H1 (cell line): ENCODE measurements at regions not wholly inside any gene's neighbourhood (a gene's known extent, or its start where the extent isn't known, plus 50 kb on each side); places are given as distances from the start of the nearest gene placed in this dataset.

Experiments used
- CTCF ChIA-PET: fragments of 300-600 bp; sonication (Branson Sonifier 250); formaldehyde crosslinking; loops from one replicate; lab custom pipeline; 2021; ENCODE audit not compliant: partially characterized antibody; lab: Charles Lee
- POLR2A ChIA-PET: fragments of 300-600 bp; sonication (Branson Sonifier 250); formaldehyde crosslinking; loops from one replicate; lab custom pipeline; 2021; ENCODE audit warnings: inconsistent platforms; ENCODE audit not compliant: partially characterized antibody; lab: Charles Lee
- DNase-seq, 2 experiments: peaks; one replicate each; pipeline versions ENCODE4 v3.0.0 to v3.0.0-alpha.2; 2010 to 2022; ENCODE audit warnings: low spot score in 2 of 2, low read depth in 1 of 2, mixed read lengths in 1 of 2
- FAIRE-seq: peaks from 2 replicates; lab custom pipeline; 2011; peaks lifted over from hg19 to GRCh38; lab: Jason Lieb, UNC
- H2AFZ ChIP-seq: 2 replicates; pipeline ENCODE4 v1.8.1; 2012; ENCODE audit warnings: low read length, inconsistent platforms
- H2AK5ac ChIP-seq: 2 replicates; pipeline ENCODE4 v1.6.1; 2013; ENCODE audit warnings: low read depth, low read length
- H2BK120ac ChIP-seq: replicated peaks from 2 replicates; pipeline ENCODE3; 2013; ENCODE audit warnings: low read depth, low read length, inconsistent platforms
- H2BK12ac ChIP-seq: 2 replicates; pipeline ENCODE4 v1.6.1; 2013; ENCODE audit warnings: low read depth, low read length
- H2BK15ac ChIP-seq: 2 replicates; pipeline ENCODE4 v1.6.1; 2013; ENCODE audit warnings: low read length
- H2BK20ac ChIP-seq: 2 replicates; pipeline ENCODE4 v1.6.1; 2013; ENCODE audit warnings: low read length
- H2BK5ac ChIP-seq: 2 replicates; pipeline ENCODE4 v1.6.1; 2013; ENCODE audit warnings: low read depth, low read length
- H3K14ac ChIP-seq: 2 replicates; pipeline ENCODE4 v1.6.1; 2013; ENCODE audit warnings: inconsistent platforms; ENCODE audit not compliant: insufficient read length
- H3K18ac ChIP-seq: 2 replicates; pipeline ENCODE4 v1.6.1; 2013; ENCODE audit warnings: low read length; ENCODE audit errors: extremely low read depth
- H3K23ac ChIP-seq: 2 replicates; pipeline ENCODE4 v1.6.1; 2013; ENCODE audit warnings: inconsistent platforms; ENCODE audit not compliant: insufficient read length
- H3K23me2 ChIP-seq: 2 replicates; pipeline ENCODE4 v1.6.1; 2013; ENCODE audit warnings: low read depth, low read length
- H3K27ac ChIP-seq: 2 replicates; pipeline ENCODE4 v1.6.1; 2011; ENCODE audit warnings: low read depth, low read length, inconsistent platforms
- H3K27me3 ChIP-seq, 4 experiments: replicated peaks in 1 of 4; 1 replicate in 1 of 4; 2 replicates in 3 of 4; pipeline versions ENCODE4 v1.6.1 to v1.8.1; 2011 to 2013; ENCODE audit warnings: low read length in 3 of 4, mild to moderate bottlenecking in 3 of 4, inconsistent platforms in 2 of 4, mixed read lengths in 2 of 4, moderate library complexity in 1 of 4; ENCODE audit not compliant: control insufficient read depth in 3 of 4, insufficient read depth in 3 of 4; ENCODE audit errors: extremely low read depth in 1 of 4
- H3K36me3 ChIP-seq, 4 experiments: 2 replicates each; pipeline versions ENCODE4 v1.6.1 to v1.8.1; 2011 to 2013; ENCODE audit warnings: mild to moderate bottlenecking in 4 of 4, low read length in 3 of 4, moderate library complexity in 2 of 4, control low read depth in 1 of 4, inconsistent platforms in 1 of 4; ENCODE audit not compliant: insufficient read depth in 4 of 4, control insufficient read depth in 2 of 4
- H3K4ac ChIP-seq: replicated peaks from 2 replicates; pipeline ENCODE3; 2013; ENCODE audit warnings: low read length, low read depth, mixed read lengths, inconsistent platforms; ENCODE audit not compliant: insufficient read length
- H3K4me1 ChIP-seq, 4 experiments: replicated peaks in 1 of 4; 1 replicate in 1 of 4; 2 replicates in 3 of 4; pipeline versions ENCODE4 v1.6.1 to v1.8.1; 2011 to 2013; ENCODE audit warnings: low read length in 3 of 4, inconsistent platforms in 2 of 4, mixed read lengths in 1 of 4; ENCODE audit not compliant: insufficient read depth in 4 of 4, control insufficient read depth in 3 of 4
- H3K4me2 ChIP-seq, 2 experiments: 2 replicates each; pipeline versions ENCODE4 v1.6.1 to v1.8.1; 2011 to 2013; ENCODE audit warnings: low read depth in 2 of 2, low read length in 2 of 2, control low read depth in 1 of 2, inconsistent platforms in 1 of 2, mild to moderate bottlenecking in 1 of 2; ENCODE audit not compliant: insufficient read depth in 1 of 2
- H3K4me3 ChIP-seq, 4 experiments: fragments of 200-600, 300-600 bp in 1 of 4; sonication (generic), shearing (Covaris generic), sonication (Bioruptor Twin) in 1 of 4; 2 replicates each; pipeline versions ENCODE4 v1.5.1 to v1.8.1; 2011 to 2016; ENCODE audit warnings: low read length in 4 of 4, low read depth in 3 of 4, control low read depth in 2 of 4, inconsistent platforms in 2 of 4, mild to moderate bottlenecking in 2 of 4, mixed read lengths in 1 of 4, moderate library complexity in 1 of 4; ENCODE audit not compliant: insufficient read depth in 2 of 4; ENCODE audit errors: extremely low read depth in 1 of 4
- H3K56ac ChIP-seq: replicated peaks from 2 replicates; pipeline ENCODE3; 2013; ENCODE audit warnings: low read depth, mild to moderate bottlenecking, mixed read lengths, low read length, inconsistent platforms; ENCODE audit not compliant: insufficient read length
- H3K79me1 ChIP-seq: 2 replicates; pipeline ENCODE4 v1.6.1; 2013; ENCODE audit warnings: low read depth, low read length, control low read depth
- H3K79me2 ChIP-seq, 2 experiments: 2 replicates each; pipeline versions ENCODE4 v1.6.1 to v1.8.1; 2012 to 2013; ENCODE audit warnings: low read length in 2 of 2, mild to moderate bottlenecking in 2 of 2, inconsistent platforms in 1 of 2; ENCODE audit not compliant: insufficient read depth in 2 of 2, control insufficient read depth in 1 of 2
- H3K9ac ChIP-seq, 4 experiments: replicated peaks in 1 of 4; 1 replicate in 1 of 4; 2 replicates in 3 of 4; pipeline versions ENCODE4 v1.6.1 to v1.8.1; 2011 to 2013; ENCODE audit warnings: low read depth in 3 of 4, low read length in 3 of 4, control low read depth in 2 of 4, mild to moderate bottlenecking in 2 of 4, moderate library complexity in 2 of 4, inconsistent platforms in 1 of 4; ENCODE audit errors: extremely low read depth in 1 of 4
- H3K9me3 ChIP-seq, 2 experiments: 2 replicates each; pipeline versions ENCODE4 v1.6.1 to v1.8.1; 2012 to 2013; ENCODE audit warnings: mild to moderate bottlenecking in 2 of 2, moderate library complexity in 2 of 2, control low read depth in 1 of 2, inconsistent platforms in 1 of 2, low read depth in 1 of 2, low read length in 1 of 2, mixed read lengths in 1 of 2; ENCODE audit not compliant: insufficient read depth in 2 of 2
- H4K20me1 ChIP-seq, 2 experiments: replicated peaks in 1 of 2; 2 replicates each; pipeline versions ENCODE3 to v1.8.1; 2011 to 2013; ENCODE audit warnings: inconsistent platforms in 2 of 2, low read length in 2 of 2, mild to moderate bottlenecking in 1 of 2; ENCODE audit not compliant: insufficient read depth in 2 of 2, control insufficient read depth in 1 of 2
- H4K5ac ChIP-seq: 2 replicates; pipeline ENCODE4 v1.6.1; 2013; ENCODE audit warnings: low read length, low read depth, mixed read lengths, inconsistent platforms; ENCODE audit not compliant: insufficient read length
- H4K8ac ChIP-seq: 2 replicates; pipeline ENCODE4 v1.8.0; 2013; ENCODE audit warnings: mild to moderate bottlenecking, moderate library complexity, low read length, inconsistent platforms; ENCODE audit not compliant: insufficient read depth; ENCODE audit errors: extremely low read depth
- H4K91ac ChIP-seq: replicated peaks from 2 replicates; pipeline ENCODE3; 2013; ENCODE audit warnings: low read length, mixed read lengths, inconsistent platforms; ENCODE audit not compliant: insufficient read length
- BACH1 ChIP-seq: IDR thresholded peaks from 2 replicates; pipeline ENCODE4 v1.6.1; 2012; ENCODE audit warnings: low read length, improper control_type of control experiment
- BRCA1 ChIP-seq: IDR thresholded peaks from 2 replicates; pipeline ENCODE4 v1.6.1; 2012; ENCODE audit warnings: low read depth, low read length, improper control_type of control experiment
- CEBPB ChIP-seq: IDR thresholded peaks from 2 replicates; pipeline ENCODE4 v1.6.1; 2012; ENCODE audit warnings: low read depth, low read length
- FOSL1 ChIP-seq: IDR thresholded peaks from 2 replicates; pipeline ENCODE4 v1.6.1; 2011; ENCODE audit warnings: mild to moderate bottlenecking, low read depth, low read length, moderate library complexity; ENCODE audit not compliant: insufficient read depth
- GABPA ChIP-seq: IDR thresholded peaks from 2 replicates; pipeline ENCODE4 v1.6.1; 2011; ENCODE audit warnings: mild to moderate bottlenecking, low read length, moderate library complexity, borderline replicate concordance; ENCODE audit not compliant: insufficient read depth
- GTF2F1 ChIP-seq: IDR thresholded peaks from 2 replicates; pipeline ENCODE4 v1.6.1; 2012; ENCODE audit warnings: low read depth, low read length, improper control_type of control experiment, borderline replicate concordance
- HDAC2 ChIP-seq, 2 experiments: fragments of 300-600 bp in 1 of 2; sonication (generic) in 1 of 2; IDR thresholded peaks; 2 replicates each; pipeline ENCODE4 v1.6.1; 2011 to 2012; ENCODE audit warnings: low read depth in 2 of 2, low read length in 2 of 2, mild to moderate bottlenecking in 2 of 2, moderate library complexity in 2 of 2, borderline replicate concordance in 1 of 2, inconsistent platforms in 1 of 2
- HDAC6 ChIP-seq: IDR thresholded peaks from one replicate; pipeline ENCODE4 v1.7.1; 2012; ENCODE audit warnings: low read depth, mild to moderate bottlenecking, inconsistent platforms, low read length, moderate library complexity
- KDM4A ChIP-seq: IDR thresholded peaks from one replicate; pipeline ENCODE4 v1.7.1; 2012; ENCODE audit warnings: low read depth, mild to moderate bottlenecking, moderate library complexity, low read length, inconsistent platforms; ENCODE audit not compliant: severe bottlenecking
- POLR2AphosphoS5 ChIP-seq: IDR thresholded peaks from 2 replicates; pipeline ENCODE4 v1.6.1; 2011; ENCODE audit warnings: low read depth, low read length
- RAD21 ChIP-seq, 2 experiments: IDR thresholded peaks in 1 of 2; conservative IDR thresholded peaks in 1 of 2; 2 replicates each; pipeline ENCODE4 v1.6.1; 2011; ENCODE audit warnings: low read depth in 2 of 2, low read length in 2 of 2, improper control_type of control experiment in 1 of 2, inconsistent platforms in 1 of 2, mild to moderate bottlenecking in 1 of 2, moderate library complexity in 1 of 2
- RNF2 ChIP-seq: fragments of 200-900, 300-1000 bp; sonication (generic); IDR thresholded peaks from 2 replicates; pipeline ENCODE4 v1.7.1; 2016; ENCODE audit warnings: borderline replicate concordance, low read depth, mild to moderate bottlenecking, antibody characterized with exemption, low read length; ENCODE audit not compliant: poor library complexity, severe bottlenecking; ENCODE audit errors: missing control alignments
- RXRA ChIP-seq: IDR thresholded peaks from 2 replicates; pipeline ENCODE4 v1.6.1; 2011; ENCODE audit warnings: low read depth, mild to moderate bottlenecking, low read length, moderate library complexity; ENCODE audit not compliant: insufficient read depth
- TBP ChIP-seq: IDR thresholded peaks from 2 replicates; pipeline ENCODE4 v1.6.1; 2011; ENCODE audit warnings: low read depth, low read length, improper control_type of control experiment

- Histone ChIP-seq H2AK5ac (no peak overlapping the region), H3K27ac (no peak overlapping the region), H3K9me3 (no peaks in the 10 kb centered on the region), H3K4me3 (no peak overlapping the region), H2BK15ac (no peak overlapping the region), H4K8ac (no peak overlapping the region), H3K4me2 (no peak overlapping the region), H4K91ac (no peak overlapping the region), H3K36me3 (no peaks in the 10 kb centered on the region), H3K18ac (no peak overlapping the region), H2BK120ac (no peak overlapping the region), H3K56ac (no peak overlapping the region), H3K4me1 (no peaks in the 10 kb centered on the region; a peak in 1 of 7 replicates), H4K5ac (no peak overlapping the region), H2BK12ac (no peak overlapping the region), H3K79me2 (no peaks in the 10 kb centered on the region), H3K9ac (no peak overlapping the region), H2AFZ (no peak overlapping the region), H3K23me2 (no peaks in the 10 kb centered on the region), H2BK5ac (no peak overlapping the region), H2BK20ac (no peak overlapping the region), H3K79me1 (no peaks in the 10 kb centered on the region), H4K20me1 (no peaks in the 10 kb centered on the region), H3K4ac (no peak overlapping the region), H3K14ac (no peak overlapping the region), H3K23ac (no peak overlapping the region), H3K27me3 (no peaks in the 10 kb centered on the region)
- DNase-seq: no peak
- no peak for FAIRE-seq
- CTCF ChIA-PET: no interaction called here
- POLR2A ChIA-PET: no interaction called here
- TF ChIP-seq POLR2AphosphoS5: no peak
- TF ChIP-seq GABPA: no peak
- no peak for TF ChIP-seq CEBPB
- TF ChIP-seq RAD21 (IDR thresholded peaks at IDR 0.05 in 1 of 2, conservative IDR thresholded peaks at IDR 0.05 in 1 of 2; ENCODE audit: low read depth in 2 of 2, low read length in 2 of 2): no peak
- no peak for TF ChIP-seq HDAC6
- TF ChIP-seq FOSL1: no peak
- TF ChIP-seq BRCA1: no peak
- no peak for TF ChIP-seq RXRA
- TF ChIP-seq BACH1: no peak
- no peak for TF ChIP-seq RNF2
- TF ChIP-seq GTF2F1: no peak
- TF ChIP-seq HDAC2 (IDR thresholded peaks at IDR 0.05; ENCODE audit: borderline replicate concordance in 1 of 2, low read depth in 2 of 2, low read length in 2 of 2): no peak
- TF ChIP-seq TBP: no peak
- no peak for TF ChIP-seq KDM4A
These were observed 977.2 kb upstream of the NUDT12 start for GRCh38 chr5:104539618-104540350.
